Suprapubic skin (tissue), 4 donors: ENCODE measurements at regions not wholly inside any gene's neighbourhood (a gene's known extent, or its start where the extent isn't known, plus 50 kb on each side); places are given as distances from the start of the nearest gene placed in this dataset.
"Not testable (repeated sequence)": the region's sequence is repeated elsewhere in the genome, so short reads cannot be mapped to it uniquely, and the experiment has no call there.

Experiments used
- DNase-seq, 2 donors: peaks; one replicate each; pipeline ENCODE4 v3.0.0-alpha.2; 2019; ENCODE audit warnings: low spot score in 2 of 2
- H3K27ac ChIP-seq: fragments of 200-600 bp; sonication (generic); one replicate; pipeline ENCODE4 v1.5.1; 2019
- H3K27me3 ChIP-seq: fragments of 200-600 bp; sonication (generic); one replicate; pipeline ENCODE4 v1.5.1; 2019
- H3K36me3 ChIP-seq: fragments of 200-600 bp; sonication (generic); one replicate; pipeline ENCODE4 v1.5.1; 2019
- H3K4me1 ChIP-seq: fragments of 200-600 bp; sonication (generic); one replicate; pipeline ENCODE4 v1.5.1; 2019
- H3K4me3 ChIP-seq: fragments of 200-600 bp; sonication (generic); one replicate; pipeline ENCODE4 v1.5.1; 2019; ENCODE audit warnings: mild to moderate bottlenecking
- H3K9me3 ChIP-seq: fragments of 200-600 bp; sonication (generic); one replicate; pipeline ENCODE4 v1.5.1; 2019
- WGBS: methylation state at CpG from one replicate; pipeline ENCODE4 v1.1.5; 2018; 5-methylcytosine and 5-hydroxymethylcytosine counted together

- not testable (repeated sequence) for H3K27me3 ChIP-seq, DNase-seq, H3K9me3 ChIP-seq, H3K4me1 ChIP-seq, H3K4me3 ChIP-seq, H3K36me3 ChIP-seq, H3K27ac ChIP-seq
- WGBS: 85% methylated on average over 22 of the region's 23 CpGs
Observed at GRCh38 chr7:153989066-153989627, 63.1 kb upstream of the DPP6 start.

DNA sequence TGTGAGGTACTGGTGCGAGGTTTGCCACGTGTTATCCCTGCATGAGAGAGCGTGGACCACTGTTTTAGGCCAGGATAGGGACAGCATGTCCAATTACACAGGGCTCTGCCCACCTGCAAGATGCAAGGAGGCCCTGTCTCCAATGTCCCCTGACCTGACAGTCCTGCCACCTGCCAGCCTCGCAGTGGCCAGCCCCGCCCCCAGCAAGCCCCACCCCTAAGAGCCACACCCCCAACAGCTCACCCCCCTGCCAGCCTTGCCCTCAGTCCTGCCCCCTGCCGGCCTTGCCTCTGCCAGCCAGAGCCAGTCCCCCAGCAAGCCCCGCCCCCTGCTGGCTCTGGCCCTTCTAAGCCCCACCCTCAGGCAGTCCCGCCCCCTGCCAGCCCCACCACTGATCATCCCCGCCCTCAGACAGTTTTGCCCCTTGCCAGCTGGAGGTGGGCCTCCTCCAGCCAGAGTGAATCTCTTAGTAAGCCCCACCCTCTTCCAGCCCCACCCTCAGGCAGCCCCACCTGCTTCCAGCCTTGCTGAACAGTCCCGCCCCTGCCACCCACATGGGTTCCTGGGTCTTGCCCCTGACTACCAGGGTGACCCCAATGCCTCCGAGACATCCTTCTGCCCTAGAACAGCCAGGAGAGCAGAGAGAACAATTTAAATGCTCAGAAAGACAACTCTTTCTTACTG is 62.3 kb upstream of the DPP6 start:
- H3K27ac ChIP-seq, H3K4me3 ChIP-seq, H3K9me3 ChIP-seq, H3K36me3 ChIP-seq, H3K27me3 ChIP-seq, DNase-seq, H3K4me1 ChIP-seq: not testable (repeated sequence)
- WGBS: 63% methylated on average over 4 of the region's 11 CpGs

GRCh38 chr7:153991471-153991870 is 60.7 kb upstream of the DPP6 start:
- not testable (repeated sequence) for H3K27ac ChIP-seq, DNase-seq, H3K36me3 ChIP-seq, H3K4me1 ChIP-seq, H3K27me3 ChIP-seq, H3K4me3 ChIP-seq, H3K9me3 ChIP-seq
- 75% methylated on average over 3 of the region's 3 CpGs for WGBS

DNA sequence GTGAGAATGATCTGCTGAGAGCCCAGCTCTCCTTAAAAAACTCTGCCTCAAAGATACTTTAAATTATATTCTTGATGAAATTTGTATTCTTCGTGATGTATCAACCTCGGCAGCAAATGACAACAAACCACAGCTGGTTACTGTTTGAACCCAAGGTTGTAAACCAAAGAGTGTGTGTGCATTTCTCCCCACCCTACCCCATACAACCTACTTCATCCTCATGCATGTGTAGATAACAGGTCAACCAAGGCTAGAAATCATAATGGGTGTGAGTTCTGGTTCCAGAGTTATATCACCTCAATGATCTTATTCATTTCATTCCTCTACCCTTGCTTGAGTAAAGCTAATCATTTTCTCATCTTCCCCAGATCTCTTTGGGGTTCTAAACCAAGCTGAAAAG is 58.8 kb upstream of the DPP6 start:
- H3K4me1 ChIP-seq, H3K27me3 ChIP-seq, DNase-seq, H3K4me3 ChIP-seq, H3K36me3 ChIP-seq, H3K27ac ChIP-seq, H3K9me3 ChIP-seq: not testable (repeated sequence)
- 93% methylated on average over 2 of the region's 2 CpGs for WGBS

GRCh38 chr7:153998896-153999295 is 53.3 kb upstream of the DPP6 start:
- not testable (repeated sequence) for DNase-seq, H3K4me1 ChIP-seq, H3K27me3 ChIP-seq, H3K27ac ChIP-seq, H3K36me3 ChIP-seq, H3K4me3 ChIP-seq, H3K9me3 ChIP-seq
- 66% methylated on average over 3 of the region's 4 CpGs for WGBS
